ENCODE measurements at regions not wholly inside any gene's neighbourhood (a gene's known extent, or its start where the extent isn't known, plus 50 kb on each side); places are given as distances from the start of the nearest gene placed in this dataset.

- H3K9me3 ChIP-seq (ENCODE audit: control insufficient read depth, insufficient read depth, low read length) = no peaks in the 10 kb centered on the region
- no peaks in the 10 kb centered on the region for H4K20me1 ChIP-seq (ENCODE audit: control insufficient read depth, insufficient read depth, low read depth, low read length)
- TF ChIP-seq EZH2phosphoT487 (IDR thresholded peaks at IDR 0.05; ENCODE audit: borderline replicate concordance, low read length) (no peak), CTCF (IDR thresholded peaks at IDR 0.05; ENCODE audit: low read depth, low read length, poor library complexity, severe bottlenecking) (no peak)
- H3K4me2 ChIP-seq (ENCODE audit: low read length) = no peak overlapping the region
- H3K9me2 ChIP-seq (replicated peaks; ENCODE audit: control insufficient read depth, low read length) = no peaks in the 10 kb centered on the region
- H3K27me3 ChIP-seq (ENCODE audit: control insufficient read depth, low read length) = no peaks in the 10 kb centered on the region
- no peak overlapping the region for H3K27ac ChIP-seq (ENCODE audit: low read depth, low read length)
- no peaks in the 10 kb centered on the region for H3K79me2 ChIP-seq (ENCODE audit: control insufficient read depth, low read length)
- no peaks in the 10 kb centered on the region for H3K4me1 ChIP-seq (ENCODE audit: control insufficient read depth, low read length)
- H3K36me3 ChIP-seq (ENCODE audit: control insufficient read depth, low read length) = no peaks in the 10 kb centered on the region
- H3K4me3 ChIP-seq (ENCODE audit: low read length) = no peak overlapping the region
- no peaks in the 10 kb centered on the region for H3F3A ChIP-seq (ENCODE audit: control insufficient read depth, insufficient read depth)
Measured at GRCh38 chr5:121121786-121122185, 657.7 kb downstream of the PRR16 start.

GRCh38 chr5:121138495-121138907, 674.4 kb downstream of the PRR16 start:
- H3K4me3 ChIP-seq (ENCODE audit: low read length) = no peak overlapping the region
- H3K9me2 ChIP-seq (replicated peaks; ENCODE audit: control insufficient read depth, low read length) = no peaks in the 10 kb centered on the region
- H3K4me2 ChIP-seq (ENCODE audit: low read length) = no peak overlapping the region
- no peaks in the 10 kb centered on the region for H3K27me3 ChIP-seq (ENCODE audit: control insufficient read depth, low read length)
- no peaks in the 10 kb centered on the region for H3F3A ChIP-seq (ENCODE audit: control insufficient read depth, insufficient read depth)
- TF ChIP-seq CTCF (IDR thresholded peaks at IDR 0.05; ENCODE audit: low read depth, low read length, poor library complexity, severe bottlenecking) (no peak), EZH2phosphoT487 (IDR thresholded peaks at IDR 0.05; ENCODE audit: borderline replicate concordance, low read length) (no peak)
- H3K27ac ChIP-seq (ENCODE audit: low read depth, low read length) = no peak overlapping the region
- no peaks in the 10 kb centered on the region for H3K9me3 ChIP-seq (ENCODE audit: control insufficient read depth, insufficient read depth, low read length)
- H4K20me1 ChIP-seq (ENCODE audit: control insufficient read depth, insufficient read depth, low read depth, low read length) = no peaks in the 10 kb centered on the region
- H3K4me1 ChIP-seq (ENCODE audit: control insufficient read depth, low read length) = no peaks in the 10 kb centered on the region
- no peaks in the 10 kb centered on the region for H3K79me2 ChIP-seq (ENCODE audit: control insufficient read depth, low read length)
- no peaks in the 10 kb centered on the region for H3K36me3 ChIP-seq (ENCODE audit: control insufficient read depth, low read length)

- Histone ChIP-seq H3K79me2 (ENCODE audit: control insufficient read depth, low read length) (no peaks in the 10 kb centered on the region), H3K9me3 (ENCODE audit: control insufficient read depth, insufficient read depth, low read length) (no peaks in the 10 kb centered on the region), H4K20me1 (ENCODE audit: control insufficient read depth, insufficient read depth, low read depth, low read length) (no peaks in the 10 kb centered on the region), H3K9me2 (replicated peaks; ENCODE audit: control insufficient read depth, low read length) (no peaks in the 10 kb centered on the region), H3K4me1 (ENCODE audit: control insufficient read depth, low read length) (no peaks in the 10 kb centered on the region), H3K4me2 (ENCODE audit: low read length) (no peak overlapping the region), H3K36me3 (ENCODE audit: control insufficient read depth, low read length) (no peaks in the 10 kb centered on the region), H3K4me3 (ENCODE audit: low read length) (no peak overlapping the region), H3K27ac (ENCODE audit: low read depth, low read length) (no peak overlapping the region), H3K27me3 (ENCODE audit: control insufficient read depth, low read length) (no peaks in the 10 kb centered on the region), H3F3A (ENCODE audit: control insufficient read depth, insufficient read depth) (no peaks in the 10 kb centered on the region)
- TF ChIP-seq EZH2phosphoT487 (IDR thresholded peaks at IDR 0.05; ENCODE audit: borderline replicate concordance, low read length) = no peak
Measured at GRCh38 chr5:121138952-121139351, 674.9 kb downstream of the PRR16 start.

GRCh38 chr5:121144764-121145163, 680.7 kb downstream of the PRR16 start:
- H3K4me1 ChIP-seq (ENCODE audit: control insufficient read depth, low read length) = no peaks in the 10 kb centered on the region
- H3K9me2 ChIP-seq (replicated peaks; ENCODE audit: control insufficient read depth, low read length) = no peaks in the 10 kb centered on the region
- H3K36me3 ChIP-seq (ENCODE audit: control insufficient read depth, low read length) = no peaks in the 10 kb centered on the region
- no peaks in the 10 kb centered on the region for H4K20me1 ChIP-seq (ENCODE audit: control insufficient read depth, insufficient read depth, low read depth, low read length)
- TF ChIP-seq CTCF (IDR thresholded peaks at IDR 0.05; ENCODE audit: low read depth, low read length, poor library complexity, severe bottlenecking) (no peak), EZH2phosphoT487 (IDR thresholded peaks at IDR 0.05; ENCODE audit: borderline replicate concordance, low read length) (no peak)
- no peaks in the 10 kb centered on the region for H3K9me3 ChIP-seq (ENCODE audit: control insufficient read depth, insufficient read depth, low read length)
- H3F3A ChIP-seq (ENCODE audit: control insufficient read depth, insufficient read depth) = no peaks in the 10 kb centered on the region
- H3K27ac ChIP-seq (ENCODE audit: low read depth, low read length) = no peak overlapping the region
- no peaks in the 10 kb centered on the region for H3K27me3 ChIP-seq (ENCODE audit: control insufficient read depth, low read length)
- H3K4me3 ChIP-seq (ENCODE audit: low read length) = no peak overlapping the region
- no peak overlapping the region for H3K4me2 ChIP-seq (ENCODE audit: low read length)
- no peaks in the 10 kb centered on the region for H3K79me2 ChIP-seq (ENCODE audit: control insufficient read depth, low read length)
